HG03439 (cell line): ENCODE measurements at regions not wholly inside any gene's neighbourhood (a gene's known extent, or its start where the extent isn't known, plus 50 kb on each side); places are given as distances from the start of the nearest gene placed in this dataset.
"Not testable (repeated sequence)": the region's sequence is repeated elsewhere in the genome, so short reads cannot be mapped to it uniquely, and the experiment has no call there.

ENCODE experiments used
- ATAC-seq: cut with Tn5 transposase; IDR thresholded peaks from one replicate; pipeline ENCODE4 v1.9.1; 2021; ENCODE audit warnings: mild to moderate bottlenecking, moderate library complexity; ENCODE audit not compliant: unreplicated experiment

GRCh38 chr10:117781216-117781831 lies 238.8 kb downstream of the EMX2 start:
- no peak for ATAC-seq

- ATAC-seq = no peak
Observed at GRCh38 chr10:117782276-117782675, 239.7 kb downstream of the EMX2 start.

DNA sequence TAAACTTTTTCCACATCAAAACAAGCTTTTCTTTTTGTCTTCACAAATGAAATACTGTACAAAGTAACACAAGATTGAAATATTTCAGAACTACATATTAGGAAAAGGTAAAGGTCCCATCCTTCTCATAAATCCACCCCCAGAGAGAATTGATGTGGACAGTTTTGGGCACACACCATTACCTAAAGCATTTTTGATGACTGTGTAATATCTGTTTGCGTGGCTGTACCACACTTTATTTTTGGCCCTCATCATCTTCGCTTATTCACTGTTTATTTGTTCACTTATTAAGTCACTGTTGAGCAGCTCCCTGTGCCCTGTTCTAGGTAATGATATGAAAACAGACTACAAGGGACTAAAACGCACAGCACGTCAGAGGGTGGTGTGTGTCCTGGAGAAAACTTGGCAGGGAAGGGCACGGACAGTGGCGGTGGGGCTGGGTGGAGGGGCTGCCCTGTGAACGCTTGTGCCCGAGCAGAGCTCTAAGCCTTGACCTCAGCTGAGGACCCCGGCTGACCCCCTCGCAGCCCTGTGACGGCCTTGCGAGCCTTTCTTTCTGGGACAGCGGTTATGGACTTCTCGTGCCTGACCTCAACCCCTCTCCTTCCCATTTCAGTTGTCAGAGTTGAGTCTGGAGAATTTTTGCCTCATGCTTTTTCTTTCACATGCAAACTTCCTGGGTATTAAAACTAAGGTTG lies 241.3 kb downstream of the EMX2 start:
- ATAC-seq = no peak

- ATAC-seq = no peak
Observed at GRCh38 chr10:117784776-117785175, 242.2 kb downstream of the EMX2 start.

GRCh38 chr10:117788911-117789310 lies 246.4 kb downstream of the EMX2 start:
- no peak for ATAC-seq

DNA sequence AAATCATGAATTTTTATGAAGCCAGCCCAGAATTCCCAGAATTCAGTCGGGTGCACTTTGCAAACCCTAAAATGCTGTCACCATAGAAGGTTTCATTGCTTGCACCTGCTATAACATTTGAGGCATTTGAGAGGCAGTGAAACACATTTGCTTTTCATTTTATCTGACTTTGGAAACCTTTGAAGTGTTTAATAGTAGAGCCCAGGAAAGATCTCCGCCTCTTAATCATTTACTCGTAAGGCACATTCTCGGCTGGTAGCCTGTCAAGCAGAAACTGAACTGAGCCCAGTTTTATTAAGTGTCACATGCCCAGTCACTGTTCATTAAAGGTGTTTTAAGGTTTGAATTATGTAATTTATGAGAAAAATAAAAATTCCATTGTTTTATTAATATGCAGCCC lies 247.6 kb downstream of the EMX2 start:
- ATAC-seq = no peak

DNA sequence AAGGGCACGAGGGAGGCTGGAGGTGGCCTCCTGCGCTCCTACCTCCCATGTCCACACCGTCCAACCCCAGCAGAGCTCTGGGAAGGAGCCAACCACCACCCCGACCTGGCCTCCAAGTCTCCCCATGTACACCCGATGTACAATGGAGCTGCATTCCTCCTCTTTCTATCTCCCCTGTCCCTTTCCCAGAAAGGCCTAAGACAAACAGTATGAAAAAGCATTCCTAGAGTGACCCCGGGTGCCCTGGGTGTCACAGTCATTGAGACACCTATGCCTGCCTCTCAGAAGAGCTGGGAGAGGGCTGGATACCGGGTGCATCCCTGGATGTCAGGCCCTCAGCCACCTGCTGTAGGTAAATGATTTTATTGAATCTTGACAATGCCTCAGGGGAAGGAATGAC lies 248.1 kb downstream of the EMX2 start:
- ATAC-seq = no peak

DNA sequence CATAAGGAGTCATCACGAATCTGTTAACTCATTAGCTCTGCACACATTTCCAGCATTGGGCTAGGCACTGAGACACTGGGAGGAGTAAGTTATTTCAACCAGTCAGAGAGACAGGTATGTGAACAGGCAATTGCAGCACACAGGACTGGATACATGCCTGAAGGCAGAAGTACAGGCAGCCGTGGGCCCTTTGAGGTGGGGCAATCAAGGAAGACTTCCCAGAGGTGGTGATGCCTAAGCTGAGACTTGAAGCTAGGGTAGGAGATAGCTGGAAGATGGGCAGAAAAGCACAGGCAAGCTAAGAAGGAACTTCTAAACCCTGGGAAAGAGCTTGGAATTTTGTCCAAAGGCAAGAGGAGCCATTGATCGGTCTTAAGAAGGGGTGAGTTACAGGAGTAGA lies 249.7 kb downstream of the EMX2 start:
- ATAC-seq = no peak

DNA sequence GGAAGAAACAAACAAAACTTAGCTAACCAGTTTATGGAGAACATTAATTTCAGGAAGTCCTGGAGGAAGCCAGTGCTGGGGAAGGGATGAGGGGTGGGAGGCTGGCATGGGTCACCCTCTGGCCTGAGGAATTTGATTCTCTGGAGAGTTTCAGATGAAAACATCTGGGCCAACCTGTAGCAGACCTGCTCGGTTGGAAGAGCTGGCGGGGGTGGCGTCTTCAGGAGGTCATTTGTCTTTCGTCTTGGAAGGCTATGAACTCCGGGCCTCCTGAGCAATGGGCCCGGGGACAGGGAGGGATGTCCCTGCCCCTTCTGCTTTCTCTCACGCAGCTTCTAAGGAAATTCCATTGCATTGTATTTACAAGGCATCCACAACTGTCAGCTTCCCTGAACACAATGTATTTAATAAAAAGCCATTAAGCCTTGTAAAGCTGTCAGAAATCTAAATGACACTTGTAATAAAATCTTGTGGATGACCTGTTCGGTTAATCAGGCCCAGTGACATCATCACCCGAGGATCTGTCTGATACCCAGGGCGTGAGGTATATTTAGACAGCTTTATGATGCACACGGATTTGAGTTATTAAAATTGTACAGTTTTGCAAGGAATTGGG lies 250.5 kb downstream of the RAB11FIP2 start:
- ATAC-seq = no peak

GRCh38 chr10:117797296-117797695 lies 249.4 kb downstream of the RAB11FIP2 start:
- ATAC-seq = no peak

DNA sequence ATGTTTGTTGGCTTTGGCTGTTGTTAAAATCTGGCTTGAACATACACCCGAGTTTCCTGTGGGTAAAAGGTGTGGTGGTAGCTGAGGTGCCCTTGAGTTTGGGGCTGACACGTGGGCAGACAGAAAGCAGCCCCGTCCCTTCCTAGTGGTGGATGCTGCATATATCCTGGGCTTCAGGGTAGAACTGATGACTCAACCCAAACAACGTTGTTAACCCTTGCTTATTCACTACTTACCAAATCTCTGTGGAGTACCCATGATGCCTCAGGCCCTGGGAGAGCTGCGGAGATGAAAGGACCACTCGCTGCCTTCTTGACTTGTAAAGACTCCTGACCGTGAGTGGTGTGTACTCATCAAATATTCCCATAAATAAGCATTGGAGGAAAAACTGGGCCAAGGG lies 245.1 kb downstream of the RAB11FIP2 start:
- no peak for ATAC-seq

DNA sequence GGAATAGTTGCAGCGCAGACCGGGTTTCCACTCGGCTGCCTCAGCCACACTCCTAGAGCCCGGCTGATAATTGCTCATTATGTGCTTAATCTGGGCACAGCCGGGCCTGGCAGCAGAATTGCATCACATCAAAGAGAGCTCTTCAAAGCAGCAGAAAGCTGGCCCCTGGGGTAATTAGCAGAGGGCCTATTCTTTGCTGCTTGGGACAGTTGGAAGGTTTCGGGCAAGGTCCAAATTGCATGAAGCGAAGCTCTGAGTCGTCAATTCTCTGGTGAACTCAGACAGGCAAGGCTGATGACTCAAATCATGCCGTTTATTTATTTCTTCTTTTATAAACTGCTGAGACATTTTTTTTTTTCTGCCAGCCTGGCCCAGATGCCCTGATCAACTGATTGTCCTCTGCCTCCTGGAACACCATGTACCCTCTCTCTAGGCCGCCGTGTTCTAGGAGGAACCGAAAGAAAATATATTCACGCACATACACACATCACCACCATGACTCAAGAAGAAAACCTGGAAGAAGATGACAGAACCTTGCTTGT lies 242.2 kb downstream of the RAB11FIP2 start:
- no peak for ATAC-seq

GRCh38 chr10:117805139-117805538 lies 241.6 kb downstream of the RAB11FIP2 start:
- ATAC-seq = no peak

- ATAC-seq = no peak
Observed at GRCh38 chr10:117807441-117807840, 239.3 kb downstream of the RAB11FIP2 start.

DNA sequence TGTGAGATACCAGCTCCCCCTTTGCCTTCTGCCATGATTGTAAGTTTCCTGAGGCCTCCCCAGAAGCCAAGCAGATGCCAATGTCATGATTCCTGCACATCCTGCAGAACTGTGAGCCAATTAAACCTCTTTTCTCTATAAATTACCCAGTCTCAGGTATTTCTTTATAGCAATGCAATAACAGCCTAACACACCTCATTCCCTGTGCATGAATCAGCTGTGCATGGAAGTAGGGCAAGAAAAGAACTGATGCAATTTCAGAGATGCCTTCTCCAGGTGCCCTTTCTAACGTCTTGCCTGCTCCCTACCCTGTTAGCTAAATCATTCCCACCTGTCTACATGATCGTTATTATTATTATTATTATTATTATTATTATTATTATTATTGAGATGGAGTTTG lies 230.9 kb downstream of the RAB11FIP2 start:
- ATAC-seq = not testable (repeated sequence)

GRCh38 chr10:117817116-117817515 lies 229.6 kb downstream of the RAB11FIP2 start:
- no peak for ATAC-seq

- no peak for ATAC-seq
Observed at GRCh38 chr10:117818721-117819120, 228.0 kb downstream of the RAB11FIP2 start.

GRCh38 chr10:117819304-117819703 lies 227.4 kb downstream of the RAB11FIP2 start:
- no peak for ATAC-seq

- ATAC-seq = no peak
Observed at GRCh38 chr10:117823980-117824379, 222.8 kb downstream of the RAB11FIP2 start.

GRCh38 chr10:117830205-117830604 lies 216.5 kb downstream of the RAB11FIP2 start:
- ATAC-seq = no peak

DNA sequence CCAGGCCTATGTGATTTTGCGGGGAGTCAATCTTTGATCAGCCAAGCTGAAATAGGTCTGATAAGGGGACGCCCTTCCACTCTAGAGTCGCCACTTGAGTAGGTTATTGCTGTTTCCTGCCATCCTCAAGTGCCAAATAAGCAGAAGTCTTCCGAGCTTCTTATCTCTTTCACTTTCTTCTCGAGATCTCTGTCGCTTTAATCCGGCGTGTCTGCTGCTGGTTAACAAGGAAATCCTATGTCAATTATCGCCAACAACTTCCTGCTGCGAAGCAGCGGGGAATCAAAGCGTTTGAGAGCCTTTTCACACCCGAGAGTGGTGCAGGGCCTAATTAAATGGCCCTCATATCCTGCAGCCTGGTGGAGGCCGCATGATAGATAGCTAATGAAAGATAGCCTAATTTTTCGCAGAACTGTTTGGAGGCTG lies 215.9 kb downstream of the RAB11FIP2 start:
- no peak for ATAC-seq
